Aorta (tissue), 5 donors: ENCODE measurements at regions not wholly inside any gene's neighbourhood (a gene's known extent, or its start where the extent isn't known, plus 50 kb on each side); places are given as distances from the start of the nearest gene placed in this dataset.

Experiments
- ATAC-seq: fragments of 200-7000 bp; cut with Tn5 transposase; one replicate; pipeline ENCODE4 v1.9.1; 2022; ENCODE audit warnings: moderate library complexity; ENCODE audit not compliant: low FRiP score
- DNase-seq, 2 donors: peaks; one replicate each; pipeline ENCODE4 v3.0.0-alpha.2; 2020
- H3K27ac ChIP-seq, 2 donors: one replicate each; pipeline ENCODE4 v1.5.1; 2013; ENCODE audit warnings: low read length in 2 of 2, mild to moderate bottlenecking in 2 of 2, moderate library complexity in 2 of 2, control low read depth in 1 of 2, inconsistent platforms in 1 of 2, low read depth in 1 of 2
- H3K27me3 ChIP-seq, 2 donors: one replicate each; pipeline ENCODE4 v1.6.1; 2013; ENCODE audit warnings: control low read depth in 1 of 2, low read length in 1 of 2, mild to moderate bottlenecking in 1 of 2, moderate library complexity in 1 of 2; ENCODE audit not compliant: insufficient read depth in 2 of 2, control insufficient read depth in 1 of 2
- H3K36me3 ChIP-seq, 2 donors: one replicate each; pipeline ENCODE4 v1.6.1; 2013; ENCODE audit warnings: control low read depth in 1 of 2, low read length in 1 of 2, mild to moderate bottlenecking in 1 of 2; ENCODE audit not compliant: insufficient read depth in 2 of 2, control insufficient read depth in 1 of 2
- H3K4me1 ChIP-seq, 2 donors: one replicate each; pipeline ENCODE4 v1.6.1; 2013; ENCODE audit warnings: low read length in 2 of 2, control low read depth in 1 of 2, mild to moderate bottlenecking in 1 of 2, moderate library complexity in 1 of 2; ENCODE audit not compliant: insufficient read depth in 2 of 2, control insufficient read depth in 1 of 2
- H3K4me3 ChIP-seq, 2 donors: one replicate each; pipeline ENCODE4 v1.5.1; 2013; ENCODE audit warnings: low read length in 2 of 2, control low read depth in 1 of 2, mild to moderate bottlenecking in 1 of 2
- H3K9me3 ChIP-seq: one replicate; pipeline ENCODE4 v1.6.1; 2013; ENCODE audit warnings: mild to moderate bottlenecking, low read length; ENCODE audit not compliant: control insufficient read depth
- WGBS, 2 donors: extraction: QIAGEN DNeasy Blood & Tissue Kit; methylation state at CpG; one replicate each; pipeline ENCODE4 v1.1.7; 2013; 5-methylcytosine and 5-hydroxymethylcytosine counted together
- intact Hi-C, 2 donors: fragments of 100-400 bp; cut with DNase I; formaldehyde crosslinking; loops; one replicate each; pipeline versions ENCODE4 v1.14.2 to v1.15.0; 2022
- donor health status: healthy with polysubstance abuse.
- donor health status: Bipolar disorder and iron deficiency.
- donor health status: DM: no; HTN: no; CAD: no.
- donor health status: DM: no; HTN: no; CAD: no.
- donor health status: DM: yes; HTN: yes; CAD: no.

- Histone ChIP-seq H3K4me3 (no peak overlapping the region), H3K27ac (peak overlapping the region; percentile 39 to 95), H3K27me3 (no peaks in the 10 kb centered on the region), H3K36me3 (no peaks in the 10 kb centered on the region), H3K4me1 (peaks cover 0 to 3% of the 10 kb centered on the region in 2 donors), H3K9me3 (no peaks in the 10 kb centered on the region)
- ATAC-seq (peak; percentile 92), DNase-seq (peak; percentile 86 to 89)
- intact Hi-C loops: loop anchor here (5.0 to 10.0 kb wide), 2 partner anchors 113 to 711 kb away; partner anchors contain the start of gene BNC2 (in 1 of the 2)
- 35 to 36% methylated on average over 12 of the region's 12 CpGs for WGBS, 2 donors
Measured at GRCh38 chr9:16985559-16986348, 115.3 kb upstream of the BNC2 start.

DNA sequence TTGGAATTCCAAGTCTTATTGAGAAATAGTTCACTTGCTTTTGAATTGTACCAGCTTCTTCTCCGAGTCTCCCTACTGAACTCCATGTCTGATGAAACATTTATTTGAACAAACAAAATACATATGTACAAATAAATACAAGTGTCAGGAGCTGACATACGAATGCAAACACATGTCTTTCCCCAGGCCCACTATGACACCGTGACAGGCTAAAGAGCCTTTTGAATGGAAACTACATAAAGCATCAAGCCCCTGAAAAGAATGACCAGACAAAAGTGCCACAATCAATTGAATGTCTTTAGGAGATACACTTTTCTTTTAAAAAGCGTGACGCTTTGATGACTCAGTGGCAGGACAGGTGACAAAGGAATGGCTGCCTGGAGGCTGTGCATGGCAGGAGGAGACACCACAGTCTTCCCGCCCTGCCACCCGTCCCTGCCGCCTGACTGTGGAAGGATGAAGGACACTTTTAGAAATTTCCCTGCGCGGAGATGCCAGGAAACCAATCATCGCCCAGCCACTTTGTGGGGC lies 112.4 kb upstream of the BNC2 start:
- ATAC-seq (no peak), DNase-seq (no peak)
- Histone ChIP-seq H3K4me1 (no peaks in the 10 kb centered on the region), H3K36me3 (no peaks in the 10 kb centered on the region), H3K9me3 (no peaks in the 10 kb centered on the region), H3K4me3 (no peak overlapping the region), H3K27ac (no peak overlapping the region), H3K27me3 (no peaks in the 10 kb centered on the region)
- intact Hi-C loops: loop anchor here in 1 of 2 donors (10.0 kb wide), 1 partner anchor 708 kb away; no protein-coding TSS in a partner anchor
- WGBS, 2 donors: 96 to 97% methylated on average over 11 of the region's 11 CpGs

GRCh38 chr9:16976427-16976826 lies 106.0 kb upstream of the BNC2 start:
- Histone ChIP-seq H3K27ac (no peak overlapping the region), H3K4me3 (no peak overlapping the region), H3K4me1 (no peaks in the 10 kb centered on the region), H3K27me3 (no peaks in the 10 kb centered on the region), H3K9me3 (no peaks in the 10 kb centered on the region), H3K36me3 (no peaks in the 10 kb centered on the region)
- intact Hi-C loops: no loop called here
- DNase-seq: no peak
- ATAC-seq: no peak
- 89 to 91% methylated on average over 4 of the region's 4 CpGs for WGBS, 2 donors

DNA sequence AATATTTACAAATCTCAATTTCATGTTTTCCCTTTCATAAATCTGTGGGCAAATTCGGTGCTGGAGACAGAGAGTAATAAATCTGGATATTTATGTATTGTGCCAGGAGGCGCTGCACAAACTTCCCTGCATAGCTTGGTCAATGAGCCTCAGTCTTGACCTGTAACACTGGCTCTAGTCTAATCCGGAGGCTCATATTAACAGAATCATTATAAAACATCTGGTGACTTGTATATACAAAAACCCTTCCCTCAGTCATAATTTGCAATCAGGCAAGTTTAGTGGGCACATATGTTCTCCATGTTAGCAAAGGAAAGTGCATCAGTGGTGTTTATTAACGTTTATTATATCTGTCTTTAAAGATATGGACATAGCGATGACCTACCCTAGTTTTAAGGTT lies 104.0 kb upstream of the BNC2 start:
- Histone ChIP-seq H3K36me3 (no peaks in the 10 kb centered on the region), H3K27me3 (no peaks in the 10 kb centered on the region), H3K27ac (no peak overlapping the region), H3K4me1 (no peaks in the 10 kb centered on the region), H3K4me3 (no peak overlapping the region), H3K9me3 (no peaks in the 10 kb centered on the region)
- 63 to 66% methylated on average over 5 of the region's 5 CpGs for WGBS, 2 donors
- no peak for DNase-seq
- no peak for ATAC-seq
- intact Hi-C loops: no loop called here

GRCh38 chr9:16970321-16970720 lies 99.9 kb upstream of the BNC2 start:
- H3K27me3 ChIP-seq: no peaks in the 10 kb centered on the region
- no peak for ATAC-seq
- no peaks in the 10 kb centered on the region for H3K9me3 ChIP-seq
- intact Hi-C loops: no loop called here
- no peaks in the 10 kb centered on the region for H3K4me1 ChIP-seq
- no peak overlapping the region for H3K4me3 ChIP-seq
- no peaks in the 10 kb centered on the region for H3K36me3 ChIP-seq
- DNase-seq: no peak
- 90 to 94% methylated on average over 3 of the region's 3 CpGs for WGBS, 2 donors
- H3K27ac ChIP-seq: no peak overlapping the region

DNA sequence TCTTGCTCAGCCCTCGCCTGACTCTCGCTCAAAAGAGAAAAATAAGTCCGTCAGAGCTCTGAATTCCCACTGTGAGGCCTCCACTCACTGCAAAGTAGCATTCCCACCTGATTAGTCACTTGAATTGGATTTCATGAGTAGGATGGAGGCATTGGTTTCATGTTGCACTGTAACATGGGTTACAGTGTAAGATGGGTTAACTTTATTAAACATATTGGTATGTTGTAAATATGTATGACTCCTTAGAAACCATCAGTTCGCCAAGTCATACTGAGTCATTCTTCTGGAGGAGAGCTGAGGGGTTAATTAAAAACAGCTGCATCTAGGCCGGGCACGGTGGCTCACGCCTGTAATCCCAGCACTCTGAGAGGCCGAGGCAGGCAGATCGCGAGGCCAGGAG lies 93.8 kb upstream of the BNC2 start:
- H3K27me3 ChIP-seq: no peaks in the 10 kb centered on the region
- no peak overlapping the region for H3K27ac ChIP-seq
- no peak overlapping the region for H3K4me3 ChIP-seq
- DNase-seq (no peak), ATAC-seq (no peak)
- intact Hi-C loops: no loop called here
- peaks cover 4% of the 10 kb centered on the region for H3K9me3 ChIP-seq
- WGBS, 2 donors: 91% methylated on average over 10 of the region's 10 CpGs
- no peaks in the 10 kb centered on the region for H3K4me1 ChIP-seq
- H3K36me3 ChIP-seq: no peaks in the 10 kb centered on the region

DNA sequence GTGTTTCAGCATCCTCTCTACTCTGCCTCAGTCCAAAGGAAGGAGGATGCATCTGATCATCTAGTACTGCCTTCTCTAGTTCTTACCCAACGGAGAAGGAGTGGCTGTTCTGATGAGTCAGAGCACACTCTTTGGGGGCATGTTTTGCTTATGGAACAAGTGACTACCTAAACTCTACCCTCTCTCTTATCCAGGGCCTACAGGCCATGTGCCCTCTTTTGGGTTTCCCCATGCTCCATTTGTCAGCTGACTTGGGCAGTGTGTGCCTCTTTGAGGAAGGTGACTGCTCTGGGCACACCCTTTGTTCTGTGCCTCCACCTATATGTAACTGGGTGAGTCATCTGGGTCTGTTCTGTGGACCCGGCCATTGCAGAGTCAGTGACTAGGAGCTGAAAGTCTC lies 89.6 kb upstream of the BNC2 start:
- Histone ChIP-seq H3K27ac (no peak overlapping the region), H3K9me3 (peaks cover 4% of the 10 kb centered on the region), H3K4me3 (no peak overlapping the region), H3K27me3 (no peaks in the 10 kb centered on the region), H3K36me3 (no peaks in the 10 kb centered on the region), H3K4me1 (no peaks in the 10 kb centered on the region)
- WGBS, 2 donors: 87 to 92% methylated on average over 2 of the region's 2 CpGs
- intact Hi-C loops: no loop called here
- DNase-seq: no peak
- no peak for ATAC-seq

GRCh38 chr9:16959391-16959790 lies 88.9 kb upstream of the BNC2 start:
- ATAC-seq: no peak
- intact Hi-C loops: no loop called here
- Histone ChIP-seq H3K27ac (no peak overlapping the region), H3K36me3 (no peaks in the 10 kb centered on the region), H3K4me1 (no peaks in the 10 kb centered on the region), H3K4me3 (no peak overlapping the region), H3K27me3 (no peaks in the 10 kb centered on the region), H3K9me3 (peaks cover 4% of the 10 kb centered on the region)
- no peak for DNase-seq

DNA sequence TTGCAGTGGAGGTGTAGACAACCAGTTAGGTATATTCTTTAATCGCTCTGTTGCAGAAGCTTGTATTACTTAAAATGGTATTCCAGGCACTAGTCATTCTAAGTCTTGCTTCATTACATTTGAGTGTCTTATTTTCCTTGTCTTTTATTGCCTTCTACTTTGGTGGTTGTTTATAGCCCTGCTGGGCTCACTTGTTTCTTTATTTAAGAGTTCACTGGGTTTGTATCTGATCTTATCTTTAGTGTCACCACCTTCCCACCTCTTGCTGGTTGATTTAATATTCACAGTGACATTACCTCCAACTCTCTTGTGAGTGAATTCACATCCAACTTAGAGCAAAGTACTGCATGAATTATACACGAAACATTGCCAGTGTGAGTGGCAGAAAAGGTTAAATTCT lies 83.6 kb upstream of the BNC2 start:
- intact Hi-C loops: no loop called here
- Histone ChIP-seq H3K27me3 (no peaks in the 10 kb centered on the region), H3K4me3 (no peak overlapping the region), H3K36me3 (no peaks in the 10 kb centered on the region), H3K27ac (no peak overlapping the region), H3K9me3 (no peaks in the 10 kb centered on the region), H3K4me1 (no peaks in the 10 kb centered on the region)
- DNase-seq (no peak), ATAC-seq (no peak)
- WGBS, 2 donors: 84 to 89% methylated on average over 2 of the region's 2 CpGs
